Fibroblast of the aortic adventitia (primary cell): ENCODE measurements at regions not wholly inside any gene's neighbourhood (a gene's known extent, or its start where the extent isn't known, plus 50 kb on each side); places are given as distances from the start of the nearest gene placed in this dataset.
"Not testable (repeated sequence)": the region's sequence is repeated elsewhere in the genome, so short reads cannot be mapped to it uniquely, and the experiment has no call there.

Experiments used
- DNase-seq: peaks from one replicate; pipeline ENCODE4 v3.0.0-alpha.2; 2010; ENCODE audit warnings: low read depth
- H3K4me3 ChIP-seq: 2 replicates; pipeline ENCODE4 v1.5.1; 2011; ENCODE audit warnings: low read depth, mild to moderate bottlenecking, control low read depth, low read length, moderate library complexity
- CTCF ChIP-seq: IDR thresholded peaks from 2 replicates; pipeline ENCODE4 v1.5.1; 2011; ENCODE audit warnings: mild to moderate bottlenecking, low read length, control low read depth, inconsistent platforms; ENCODE audit not compliant: insufficient read depth

- no peak overlapping the region for H3K4me3 ChIP-seq
- DNase-seq, result no peak
- TF ChIP-seq CTCF, result no peak
These were observed 433.1 kb downstream of the C12orf50 start for GRCh38 chr12:87596134-87596533.

- no peak for DNase-seq
- TF ChIP-seq CTCF, result no peak
- H3K4me3 ChIP-seq, result no peak overlapping the region
These were observed 443.2 kb downstream of the C12orf50 start for GRCh38 chr12:87585882-87586557.

- DNase-seq, H3K4me3 ChIP-seq: not testable (repeated sequence)
These were observed 450.1 kb downstream of the C12orf50 start for GRCh38 chr12:87579091-87579490.

GRCh38 chr12:87575906-87576305 lies 453.3 kb downstream of the C12orf50 start:
- DNase-seq, result no peak
- no peak overlapping the region for H3K4me3 ChIP-seq
- TF ChIP-seq CTCF, result no peak

DNA sequence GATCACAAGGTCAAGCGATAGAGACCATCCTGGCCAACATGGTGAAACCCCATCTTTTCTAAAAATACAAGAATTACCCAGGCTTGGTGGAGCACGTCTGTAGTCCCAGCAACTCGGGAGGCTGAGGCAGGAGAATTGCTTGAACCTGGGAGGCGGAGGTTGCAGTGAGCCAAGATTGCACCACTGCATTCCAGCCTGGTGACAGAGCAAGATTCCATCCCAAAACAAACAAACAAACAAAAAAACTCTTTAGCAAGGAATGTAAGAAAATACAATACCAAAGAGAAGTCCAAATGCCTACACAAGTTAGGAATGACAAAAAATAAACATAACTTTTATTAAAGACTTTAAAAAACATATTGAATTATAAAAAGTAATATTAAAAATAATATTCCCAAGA lies 462.3 kb downstream of the C12orf50 start:
- H3K4me3 ChIP-seq, DNase-seq: not testable (repeated sequence)

DNA sequence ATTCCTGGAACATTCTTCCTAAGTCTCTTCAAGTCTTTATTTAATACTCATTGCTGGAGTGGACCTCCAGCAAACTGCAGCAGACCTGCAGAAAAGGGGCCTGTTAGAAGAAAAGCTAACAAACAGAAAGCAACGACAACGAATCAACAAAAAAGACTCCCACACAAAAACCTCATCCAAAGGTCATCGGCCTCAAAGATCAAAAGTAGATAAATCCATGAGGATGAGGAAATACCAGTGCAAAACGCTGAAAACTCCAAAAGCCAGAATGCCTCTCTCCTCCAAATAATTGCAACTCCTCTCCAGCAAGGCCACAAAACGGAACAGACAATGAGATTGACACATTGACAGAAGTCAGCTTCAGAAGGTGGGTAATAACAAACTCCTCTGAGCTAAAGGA lies 472.2 kb downstream of the C12orf50 start:
- no peak for DNase-seq
- no peak for TF ChIP-seq CTCF
- no peak overlapping the region for H3K4me3 ChIP-seq

DNA sequence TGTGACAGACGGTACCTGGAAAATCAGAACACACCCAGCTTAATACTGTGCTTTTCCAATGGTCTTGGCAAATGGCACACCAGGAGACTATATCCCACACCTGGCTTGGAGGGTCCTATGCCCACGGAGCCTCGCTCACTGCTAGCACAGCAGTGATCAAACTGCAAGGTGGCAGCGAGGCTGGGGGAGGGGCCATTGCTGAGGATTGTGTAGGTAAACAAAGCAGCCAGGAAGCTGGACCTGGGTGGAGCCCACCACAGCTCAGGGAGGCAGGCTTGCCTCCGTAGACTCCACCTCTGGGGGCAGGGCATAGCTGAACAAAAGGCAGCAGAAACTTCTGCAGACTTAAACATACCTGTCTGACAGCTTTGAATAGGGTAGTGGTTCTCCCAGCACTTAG lies 498.0 kb downstream of the C12orf50 start:
- not testable (repeated sequence) for H3K4me3 ChIP-seq, DNase-seq

DNA sequence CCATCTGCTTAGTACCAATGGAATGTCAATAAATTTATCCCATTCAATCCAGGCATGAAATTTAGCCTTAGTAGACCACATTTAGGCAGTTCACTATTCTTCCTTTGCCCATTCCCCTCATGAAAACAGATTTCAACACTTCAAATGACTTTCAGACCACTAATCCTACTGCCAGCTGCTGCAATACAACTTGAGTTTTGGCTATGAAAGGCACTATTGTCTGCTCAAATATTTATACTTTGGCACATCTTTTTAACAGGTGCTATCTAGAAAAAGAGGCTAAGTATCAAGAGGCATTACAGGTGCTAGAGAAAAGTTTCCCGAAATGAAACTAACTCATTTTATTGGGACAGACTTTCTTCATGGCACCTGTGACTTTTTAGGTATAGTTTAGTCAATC lies 499.8 kb downstream of the C12orf50 start:
- DNase-seq, result no peak
- TF ChIP-seq CTCF, result no peak
- no peak overlapping the region for H3K4me3 ChIP-seq

DNA sequence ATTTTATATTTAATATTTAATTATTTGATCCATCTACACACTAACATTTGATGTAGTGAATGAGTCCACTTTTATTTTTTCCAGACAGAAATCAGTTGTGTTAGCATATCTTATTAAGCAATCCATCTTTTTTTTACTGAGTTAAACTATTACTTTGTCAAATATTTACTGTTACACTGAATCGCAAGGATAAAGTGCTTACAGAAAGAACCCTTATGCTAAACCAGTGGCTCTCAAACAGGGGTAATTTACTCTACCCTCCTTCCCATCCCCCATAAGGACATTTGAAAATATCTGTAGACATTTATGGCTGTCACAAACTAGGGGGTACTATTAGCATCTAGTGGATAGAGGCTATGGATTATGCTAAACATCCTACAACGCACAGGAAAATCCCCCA lies 508.2 kb downstream of the C12orf50 start:
- no peak for DNase-seq
- no peak for TF ChIP-seq CTCF
- no peak overlapping the region for H3K4me3 ChIP-seq
